NCI-H345 treated with DMSO at 0.1 percent for 48 hours (cell line): ENCODE measurements at regions not wholly inside any gene's neighbourhood (a gene's known extent, or its start where the extent isn't known, plus 50 kb on each side); places are given as distances from the start of the nearest gene placed in this dataset.

ENCODE experiments used
- DNase-seq: peaks from one replicate; lab custom pipeline; 2025; ENCODE audit not compliant: unreplicated experiment; lab: John Stamatoyannopoulos, UW

- no peak for DNase-seq
Measured at GRCh38 chr16:50425044-50425443, 56.3 kb upstream of the BRD7 start.

- DNase-seq, result no peak
Measured at GRCh38 chr16:50422926-50423325, 54.1 kb upstream of the BRD7 start.

- no peak for DNase-seq
Measured at GRCh38 chr16:50419116-50419515, 50.3 kb upstream of the BRD7 start.
